OCI-LY1 (cell line): ENCODE measurements at regions not wholly inside any gene's neighbourhood (a gene's known extent, or its start where the extent isn't known, plus 50 kb on each side); places are given as distances from the start of the nearest gene placed in this dataset.

Experiments used
- H2AFZ ChIP-seq: fragments of 200-600 bp; sonication (generic), shearing (Covaris generic); 2 replicates; pipeline ENCODE4 v1.6.0; 2014; ENCODE audit warnings: antibody characterized with exemption, mild to moderate bottlenecking, low read length
- H3F3A ChIP-seq: fragments of 200-600 bp; sonication (generic), shearing (Covaris generic); 2 replicates; pipeline ENCODE4 v1.6.0; 2014; ENCODE audit warnings: mild to moderate bottlenecking, antibody characterized with exemption, low read length, moderate library complexity; ENCODE audit not compliant: insufficient read depth
- H3K27ac ChIP-seq: fragments of 200-600 bp; sonication (generic); 2 replicates; pipeline ENCODE4 v1.5.1; 2014; ENCODE audit warnings: low read length, mixed run types, mild to moderate bottlenecking, low read depth; ENCODE audit not compliant: poor library complexity, severe bottlenecking
- H3K27me3 ChIP-seq: fragments of 200-600 bp; sonication (generic); 2 replicates; pipeline ENCODE4 v1.6.0; 2014; ENCODE audit warnings: antibody characterized with exemption, mild to moderate bottlenecking, low read length, moderate library complexity; ENCODE audit not compliant: insufficient read depth
- H3K36me3 ChIP-seq: fragments of 200-600 bp; sonication (generic); 2 replicates; pipeline ENCODE4 v1.6.1; 2014; ENCODE audit warnings: mild to moderate bottlenecking, antibody characterized with exemption, low read length, moderate library complexity, mixed read lengths; ENCODE audit not compliant: insufficient read depth
- H3K4me1 ChIP-seq: fragments of 200-600 bp; sonication (generic); 2 replicates; pipeline ENCODE4 v1.5.1; 2014; ENCODE audit warnings: mild to moderate bottlenecking, low read length, moderate library complexity; ENCODE audit not compliant: insufficient read depth, severe bottlenecking
- H3K4me2 ChIP-seq: fragments of 200-600 bp; sonication (generic), shearing (Covaris generic); 2 replicates; pipeline ENCODE4 v1.6.1; 2014; ENCODE audit warnings: low read length
- H3K4me3 ChIP-seq: fragments of 200-600 bp; sonication (generic); 2 replicates; pipeline ENCODE4 v1.5.1; 2014; ENCODE audit warnings: low read length, low read depth, mild to moderate bottlenecking, mixed read lengths; ENCODE audit not compliant: poor library complexity, severe bottlenecking
- H3K79me2 ChIP-seq: fragments of 200-600 bp; shearing (Covaris generic); 2 replicates; pipeline ENCODE4 v1.6.1; 2016; ENCODE audit warnings: mixed run types, low read length, mixed read lengths; ENCODE audit not compliant: insufficient read depth
- H3K9ac ChIP-seq: fragments of 200-600 bp; sonication (generic), shearing (Covaris generic); 2 replicates; pipeline ENCODE4 v1.6.1; 2014; ENCODE audit warnings: mild to moderate bottlenecking, low read length, mixed read lengths
- H3K9me2 ChIP-seq: fragments of 200-600 bp; sonication (generic), shearing (Covaris generic); 2 replicates; pipeline ENCODE4 v1.6.1; 2014; ENCODE audit warnings: low read depth, mild to moderate bottlenecking, low read length, mixed read lengths
- H3K9me3 ChIP-seq: fragments of 200-600 bp; shearing (Covaris generic); 2 replicates; pipeline ENCODE4 v1.6.1; 2014; ENCODE audit warnings: low read length, mixed read lengths
- H4K20me1 ChIP-seq: fragments of 200-600 bp; sonication (generic), shearing (Covaris generic); 2 replicates; pipeline ENCODE4 v1.6.0; 2016; ENCODE audit warnings: mild to moderate bottlenecking, low read length; ENCODE audit not compliant: insufficient read depth
- EZH2 ChIP-seq: fragments of 200-600 bp; sonication (generic), shearing (Covaris generic); IDR thresholded peaks from 2 replicates; pipeline ENCODE4 v1.8.0; 2017; ENCODE audit warnings: borderline replicate concordance, mixed run types, mild to moderate bottlenecking, antibody characterized with exemption, low read length, moderate library complexity, mixed read lengths
- TF ChIP-seq, protein P1 (sequence below): fragments of 200-600 bp; sonication (generic), shearing (Covaris generic); IDR thresholded peaks from 2 replicates; pipeline ENCODE4 v1.5.1; 2017; ENCODE audit warnings: mild to moderate bottlenecking, antibody characterized with exemption, low read length, moderate library complexity, mixed read lengths

DNA sequence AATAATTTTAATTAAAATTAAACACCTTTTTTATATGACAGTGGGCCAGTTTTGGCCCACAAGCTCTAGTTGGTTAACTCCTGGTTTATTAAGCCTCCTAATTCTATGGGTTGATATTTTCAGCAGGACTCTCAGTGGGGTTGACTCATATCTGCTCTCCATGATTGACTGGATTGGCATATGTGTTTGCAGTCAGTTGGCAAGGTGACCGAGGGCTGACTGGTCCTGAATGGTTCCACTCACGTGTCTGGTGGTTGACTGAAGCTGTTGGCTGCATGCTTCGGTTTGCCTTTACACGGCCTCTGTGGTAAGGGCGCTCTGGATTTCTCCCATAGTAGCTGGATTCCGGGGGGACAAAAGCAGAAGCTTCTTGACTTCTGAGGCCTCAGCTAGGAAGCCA is 65.3 kb upstream of the ZNF280D start:
- peak overlapping the region; percentile 98 for H2AFZ ChIP-seq
- H3K27ac ChIP-seq = peak overlapping the region; percentile 49
- H3K4me3 ChIP-seq = no peak overlapping the region

DNA sequence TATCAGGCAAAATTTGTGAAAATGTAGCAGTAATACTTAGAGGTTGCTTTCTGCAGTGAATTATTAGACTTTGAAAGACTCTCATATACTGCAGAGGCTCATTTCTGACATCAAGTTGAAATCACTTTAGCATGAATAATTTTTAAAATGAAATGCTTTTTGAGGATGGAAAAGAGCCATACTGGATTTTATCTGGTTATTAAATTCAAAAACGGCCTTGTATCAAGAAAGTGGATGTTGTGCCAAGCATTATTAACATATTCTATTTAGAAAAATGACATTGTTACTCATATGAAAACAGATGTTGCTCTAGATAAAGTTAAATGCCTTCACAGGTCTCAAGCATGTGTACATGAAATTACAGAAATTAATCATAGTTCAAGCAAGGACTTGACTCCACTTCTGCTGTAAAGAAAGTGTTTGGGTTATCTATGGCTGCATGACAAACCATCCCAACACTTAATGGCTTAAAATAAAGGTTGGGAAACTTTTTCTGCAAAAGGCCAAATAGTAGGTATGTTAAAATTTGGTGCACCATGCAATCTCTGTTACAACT is 64.5 kb upstream of the ZNF280D start:
- H2AFZ ChIP-seq = no peak overlapping the region
- peaks cover 22% of the 10 kb centered on the region for H3K4me1 ChIP-seq
- TF ChIP-seq, protein P1, sequence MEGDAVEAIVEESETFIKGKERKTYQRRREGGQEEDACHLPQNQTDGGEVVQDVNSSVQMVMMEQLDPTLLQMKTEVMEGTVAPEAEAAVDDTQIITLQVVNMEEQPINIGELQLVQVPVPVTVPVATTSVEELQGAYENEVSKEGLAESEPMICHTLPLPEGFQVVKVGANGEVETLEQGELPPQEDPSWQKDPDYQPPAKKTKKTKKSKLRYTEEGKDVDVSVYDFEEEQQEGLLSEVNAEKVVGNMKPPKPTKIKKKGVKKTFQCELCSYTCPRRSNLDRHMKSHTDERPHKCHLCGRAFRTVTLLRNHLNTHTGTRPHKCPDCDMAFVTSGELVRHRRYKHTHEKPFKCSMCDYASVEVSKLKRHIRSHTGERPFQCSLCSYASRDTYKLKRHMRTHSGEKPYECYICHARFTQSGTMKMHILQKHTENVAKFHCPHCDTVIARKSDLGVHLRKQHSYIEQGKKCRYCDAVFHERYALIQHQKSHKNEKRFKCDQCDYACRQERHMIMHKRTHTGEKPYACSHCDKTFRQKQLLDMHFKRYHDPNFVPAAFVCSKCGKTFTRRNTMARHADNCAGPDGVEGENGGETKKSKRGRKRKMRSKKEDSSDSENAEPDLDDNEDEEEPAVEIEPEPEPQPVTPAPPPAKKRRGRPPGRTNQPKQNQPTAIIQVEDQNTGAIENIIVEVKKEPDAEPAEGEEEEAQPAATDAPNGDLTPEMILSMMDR = no peak
- no peak for TF ChIP-seq EZH2
- no peak overlapping the region for H3K4me3 ChIP-seq
- H4K20me1 ChIP-seq = no peaks in the 10 kb centered on the region
- H3K27ac ChIP-seq = no peak overlapping the region
- no peak overlapping the region for H3K9ac ChIP-seq
- H3F3A ChIP-seq = no peaks in the 10 kb centered on the region
- H3K4me2 ChIP-seq = no peak overlapping the region
- 0 out of 2 replicates have a peak, but pooled peaks cover under 1% of the 10 kb centered on the region for H3K9me3 ChIP-seq
- no peaks in the 10 kb centered on the region for H3K36me3 ChIP-seq
- H3K79me2 ChIP-seq = no peaks in the 10 kb centered on the region
- H3K9me2 ChIP-seq = no peaks in the 10 kb centered on the region
- no peaks in the 10 kb centered on the region for H3K27me3 ChIP-seq

More for the DNA sequence above, 65.3 kb upstream of the ZNF280D start:
- Histone ChIP-seq H3K9ac (peak overlapping the region; percentile 10; the same call in 1 of the 2 replicates), H4K20me1 (no peaks in the 10 kb centered on the region), H3K27me3 (no peaks in the 10 kb centered on the region), H3K4me1 (peaks cover 30% of the 10 kb centered on the region), H3K9me2 (no peaks in the 10 kb centered on the region), H3F3A (no peaks in the 10 kb centered on the region), H3K79me2 (no peaks in the 10 kb centered on the region), H3K9me3 (no peaks in the 10 kb centered on the region), H3K4me2 (peak overlapping the region; percentile 14; the same call in 1 of the 2 replicates), H3K36me3 (no peaks in the 10 kb centered on the region)
- no peak for TF ChIP-seq EZH2
- TF ChIP-seq, protein P1 = no peak

DNA sequence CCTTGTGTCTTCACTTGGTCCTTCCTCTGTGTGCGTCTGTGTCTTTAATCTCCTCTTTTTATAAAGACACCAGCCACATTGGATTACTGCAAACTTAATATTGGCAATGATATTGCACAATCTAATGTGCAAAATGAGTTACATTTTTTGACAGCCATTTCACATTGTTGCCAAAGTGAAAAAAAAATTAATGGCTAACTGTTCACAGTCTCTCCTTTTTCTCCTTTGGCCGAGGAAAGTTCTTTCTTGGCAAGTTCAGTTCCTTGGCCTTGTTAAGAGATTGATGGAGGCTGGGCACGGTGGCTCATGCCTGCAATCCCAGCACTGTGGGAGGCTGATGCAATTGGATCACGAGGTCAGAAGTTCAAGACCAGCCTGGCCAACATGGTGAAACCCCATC is 62.2 kb upstream of the ZNF280D start:
- Histone ChIP-seq H3K4me1 (peaks cover 12% of the 10 kb centered on the region), H3K9me2 (no peaks in the 10 kb centered on the region), H3K79me2 (no peaks in the 10 kb centered on the region), H3K4me2 (no peak overlapping the region), H3K36me3 (no peaks in the 10 kb centered on the region), H3K4me3 (no peak overlapping the region), H3K9me3 (0 out of 2 replicates have a peak, but pooled peaks cover 5% of the 10 kb centered on the region), H3K9ac (no peak overlapping the region), H3K27ac (no peak overlapping the region), H3K27me3 (no peaks in the 10 kb centered on the region), H2AFZ (no peak overlapping the region), H3F3A (no peaks in the 10 kb centered on the region), H4K20me1 (no peaks in the 10 kb centered on the region)
- TF ChIP-seq, protein P1 = no peak
- no peak for TF ChIP-seq EZH2
